Fibroblast of upper back skin (primary cell): ENCODE measurements at regions not wholly inside any gene's neighbourhood (a gene's known extent, or its start where the extent isn't known, plus 50 kb on each side); places are given as distances from the start of the nearest gene placed in this dataset.

Experiments
- DNase-seq: peaks from one replicate; pipeline ENCODE4 v3.0.0-alpha.2; 2013

- no peak for DNase-seq
Measured at GRCh38 chr9:24616863-24617262, 71.2 kb upstream of the IZUMO3 start.

DNA sequence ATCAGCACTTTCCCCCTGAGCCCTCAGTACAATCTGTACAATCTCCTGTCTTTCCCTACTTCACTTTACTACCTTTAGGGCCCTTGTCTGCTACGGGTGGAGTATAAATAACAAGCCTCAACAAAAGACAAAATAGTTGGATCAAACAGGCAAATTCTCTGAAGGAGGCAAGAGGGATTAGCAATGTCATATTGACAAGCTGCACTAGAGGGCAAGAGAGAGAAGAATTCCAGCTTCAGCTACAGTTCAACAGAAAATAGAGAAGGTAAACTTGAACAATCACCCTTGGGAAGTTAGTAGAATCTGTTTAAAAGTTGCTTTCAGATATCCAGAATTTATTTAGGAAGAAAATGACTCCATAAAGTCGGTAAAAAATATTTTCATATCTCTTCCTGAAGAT, 68.4 kb upstream of the IZUMO3 start:
- peak; percentile 14 for DNase-seq

GRCh38 chr9:24608599-24608998, 62.9 kb upstream of the IZUMO3 start:
- DNase-seq = no peak

GRCh38 chr9:24602693-24603352, 57.1 kb upstream of the IZUMO3 start:
- DNase-seq = peak; percentile 69
